ENCODE measurements at regions not wholly inside any gene's neighbourhood (a gene's known extent, or its start where the extent isn't known, plus 50 kb on each side); places are given as distances from the start of the nearest gene placed in this dataset.

DNA sequence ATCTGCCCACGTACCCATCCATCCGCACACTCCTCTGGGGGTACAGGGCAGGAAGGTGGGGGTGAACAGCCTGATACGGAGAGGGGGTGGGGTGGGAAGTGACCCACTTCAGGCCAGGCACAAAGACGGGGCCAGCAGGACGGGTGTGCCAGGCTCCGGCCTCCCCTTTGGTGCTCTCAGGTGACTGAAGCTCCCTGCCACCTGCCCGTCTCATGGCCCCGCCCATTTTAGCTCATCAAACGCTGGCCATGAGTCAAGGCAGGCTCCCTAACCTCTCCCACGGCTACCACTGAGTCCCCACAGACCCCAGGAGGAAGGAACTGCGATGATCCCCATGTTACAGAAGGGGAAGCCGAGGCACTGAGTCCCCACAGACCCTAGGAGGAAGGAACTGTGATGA lies 109.6 kb downstream of the CRYAA start:
- TF ChIP-seq, protein P1, sequence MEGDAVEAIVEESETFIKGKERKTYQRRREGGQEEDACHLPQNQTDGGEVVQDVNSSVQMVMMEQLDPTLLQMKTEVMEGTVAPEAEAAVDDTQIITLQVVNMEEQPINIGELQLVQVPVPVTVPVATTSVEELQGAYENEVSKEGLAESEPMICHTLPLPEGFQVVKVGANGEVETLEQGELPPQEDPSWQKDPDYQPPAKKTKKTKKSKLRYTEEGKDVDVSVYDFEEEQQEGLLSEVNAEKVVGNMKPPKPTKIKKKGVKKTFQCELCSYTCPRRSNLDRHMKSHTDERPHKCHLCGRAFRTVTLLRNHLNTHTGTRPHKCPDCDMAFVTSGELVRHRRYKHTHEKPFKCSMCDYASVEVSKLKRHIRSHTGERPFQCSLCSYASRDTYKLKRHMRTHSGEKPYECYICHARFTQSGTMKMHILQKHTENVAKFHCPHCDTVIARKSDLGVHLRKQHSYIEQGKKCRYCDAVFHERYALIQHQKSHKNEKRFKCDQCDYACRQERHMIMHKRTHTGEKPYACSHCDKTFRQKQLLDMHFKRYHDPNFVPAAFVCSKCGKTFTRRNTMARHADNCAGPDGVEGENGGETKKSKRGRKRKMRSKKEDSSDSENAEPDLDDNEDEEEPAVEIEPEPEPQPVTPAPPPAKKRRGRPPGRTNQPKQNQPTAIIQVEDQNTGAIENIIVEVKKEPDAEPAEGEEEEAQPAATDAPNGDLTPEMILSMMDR (IDR thresholded peaks at IDR 0.05; ENCODE audit: insufficient read depth, low read depth, low read length), result no peak
- no peak for DNase-seq (ENCODE audit: low read depth)
- H3K4me3 ChIP-seq (ENCODE audit: low read depth, low read length), result no peak overlapping the region

DNA sequence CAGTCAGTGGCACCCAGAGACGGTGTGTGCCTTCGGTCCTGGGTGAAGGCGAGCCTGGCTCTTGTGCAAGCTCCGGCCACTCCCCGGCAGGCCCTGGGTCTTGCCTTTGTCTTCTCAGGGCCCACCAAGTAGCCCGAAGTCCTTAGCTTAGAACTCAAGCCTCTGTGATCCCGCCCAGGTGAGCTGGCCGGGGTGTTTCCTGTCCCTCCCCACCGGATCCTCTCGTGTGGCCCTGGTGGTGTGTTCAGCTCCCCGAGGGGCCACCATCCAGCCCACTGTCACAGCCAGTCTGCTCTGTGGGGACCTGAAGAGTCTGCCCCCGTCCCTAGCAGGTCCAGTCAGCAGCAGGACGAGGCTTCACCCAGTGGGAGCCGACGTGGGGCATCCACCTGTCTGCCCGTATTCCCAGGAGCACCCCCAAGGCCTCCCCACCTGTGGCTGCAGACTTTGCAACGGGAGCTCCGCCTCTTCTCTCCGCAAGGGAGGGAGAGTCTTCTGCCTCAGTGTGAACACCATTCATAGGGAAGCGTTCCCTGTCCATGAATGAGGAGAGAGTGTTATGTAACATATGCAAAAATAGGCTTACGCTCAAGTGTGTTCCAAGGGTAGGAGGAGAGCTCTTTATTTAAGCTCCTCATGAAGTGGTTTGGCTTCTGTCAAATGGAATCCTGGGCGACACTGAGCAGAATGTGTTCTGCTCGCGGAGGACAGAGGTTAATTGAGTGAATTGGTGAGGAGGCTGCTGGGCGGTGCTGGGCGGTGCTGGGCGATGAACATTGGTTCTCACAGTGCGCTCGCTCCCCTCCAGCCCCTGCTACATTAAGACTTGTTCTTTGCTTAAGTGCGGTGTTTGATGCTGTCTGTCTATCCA lies 108.9 kb downstream of the CRYAA start:
- TF ChIP-seq, protein P1 (IDR thresholded peaks at IDR 0.05; ENCODE audit: insufficient read depth, low read depth, low read length), result no peak
- H3K4me3 ChIP-seq (ENCODE audit: low read depth, low read length), result no peak overlapping the region
- DNase-seq (ENCODE audit: low read depth), result peak; percentile 30

DNA sequence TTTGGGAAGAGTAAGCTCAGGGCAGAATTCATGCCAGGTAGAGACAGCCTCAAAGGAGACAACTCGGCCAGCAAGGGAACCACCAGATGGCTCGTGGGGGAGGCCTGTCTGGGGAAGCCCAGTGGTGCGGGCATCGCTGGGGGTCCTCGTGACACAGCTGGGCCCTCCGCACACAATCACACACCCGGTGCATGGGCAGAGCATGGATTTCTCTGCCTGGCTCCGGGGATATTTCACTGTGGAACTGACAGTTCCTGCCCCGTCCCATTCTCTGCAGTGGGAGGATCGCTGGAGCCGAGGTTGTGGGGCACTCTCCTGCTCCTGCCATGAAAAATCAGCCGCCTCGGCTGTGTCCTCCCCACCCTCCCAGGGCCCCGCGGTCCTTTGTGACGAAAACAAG lies 108.0 kb downstream of the CRYAA start:
- H3K4me3 ChIP-seq (ENCODE audit: low read depth, low read length), result no peak overlapping the region
- DNase-seq (ENCODE audit: low read depth), result no peak
- TF ChIP-seq, protein P1 (IDR thresholded peaks at IDR 0.05; ENCODE audit: insufficient read depth, low read depth, low read length), result no peak

DNA sequence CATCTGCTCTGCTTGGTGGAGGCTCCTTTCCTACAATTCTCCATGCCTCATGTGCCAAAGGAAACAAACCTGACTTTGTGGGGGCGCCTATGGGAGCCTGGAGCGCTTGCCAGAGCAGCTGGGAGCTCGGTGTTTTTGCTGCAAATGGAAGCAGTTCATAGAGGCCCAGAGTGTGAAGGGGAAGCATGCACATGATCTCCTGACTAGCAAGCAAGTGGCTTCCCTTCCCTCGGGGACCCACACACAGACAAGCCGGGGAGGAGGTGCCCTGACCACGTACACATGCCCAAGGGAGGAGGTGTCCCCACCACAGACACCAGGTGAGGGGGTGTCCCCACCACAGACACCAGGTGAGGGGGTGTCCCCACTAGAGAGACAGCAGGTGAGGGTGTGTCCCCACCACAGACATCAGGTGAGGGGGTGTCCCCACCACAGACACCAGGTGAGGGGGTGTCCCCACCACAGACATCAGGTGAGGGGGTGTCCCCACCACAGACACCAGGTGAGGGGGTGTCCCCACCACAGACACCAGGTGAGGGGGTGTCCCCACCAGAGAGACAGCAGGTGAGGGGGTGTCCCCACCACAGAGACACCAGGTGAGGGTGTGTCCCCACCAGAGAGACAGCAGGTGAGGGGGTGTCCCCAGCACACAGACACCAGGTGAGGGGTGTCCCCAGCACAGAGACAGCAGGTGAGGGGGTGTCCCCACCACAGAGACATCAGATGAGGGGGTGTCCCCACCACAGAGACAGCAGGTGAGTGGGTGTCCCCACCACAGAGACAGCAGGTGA lies 106.8 kb downstream of the CRYAA start:
- TF ChIP-seq, protein P1 (IDR thresholded peaks at IDR 0.05; ENCODE audit: insufficient read depth, low read depth, low read length), result no peak
- no peak for DNase-seq (ENCODE audit: low read depth)
- H3K4me3 ChIP-seq (ENCODE audit: low read depth, low read length), result no peak overlapping the region

DNA sequence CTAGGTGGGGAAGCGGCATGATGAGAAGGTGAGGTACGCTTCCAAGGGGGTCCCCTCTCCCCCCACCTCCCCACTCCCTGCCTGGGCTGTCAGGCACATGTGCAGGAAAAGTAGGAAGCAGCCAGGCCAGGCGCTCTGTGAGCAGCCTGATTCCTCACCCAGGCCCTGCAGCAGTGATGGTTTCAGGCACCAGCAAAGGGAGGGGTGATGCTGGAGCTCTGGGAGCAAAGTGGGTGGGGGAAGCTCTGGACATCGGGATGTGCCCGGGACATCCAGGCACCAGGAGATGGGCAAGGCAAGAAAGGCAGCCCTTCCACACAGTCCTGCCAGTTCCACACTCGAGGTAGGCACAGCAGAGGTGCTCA lies 106.1 kb downstream of the CRYAA start:
- TF ChIP-seq, protein P1 (IDR thresholded peaks at IDR 0.05; ENCODE audit: insufficient read depth, low read depth, low read length), result no peak
- no peak for DNase-seq (ENCODE audit: low read depth)
- no peak overlapping the region for H3K4me3 ChIP-seq (ENCODE audit: low read depth, low read length)

DNA sequence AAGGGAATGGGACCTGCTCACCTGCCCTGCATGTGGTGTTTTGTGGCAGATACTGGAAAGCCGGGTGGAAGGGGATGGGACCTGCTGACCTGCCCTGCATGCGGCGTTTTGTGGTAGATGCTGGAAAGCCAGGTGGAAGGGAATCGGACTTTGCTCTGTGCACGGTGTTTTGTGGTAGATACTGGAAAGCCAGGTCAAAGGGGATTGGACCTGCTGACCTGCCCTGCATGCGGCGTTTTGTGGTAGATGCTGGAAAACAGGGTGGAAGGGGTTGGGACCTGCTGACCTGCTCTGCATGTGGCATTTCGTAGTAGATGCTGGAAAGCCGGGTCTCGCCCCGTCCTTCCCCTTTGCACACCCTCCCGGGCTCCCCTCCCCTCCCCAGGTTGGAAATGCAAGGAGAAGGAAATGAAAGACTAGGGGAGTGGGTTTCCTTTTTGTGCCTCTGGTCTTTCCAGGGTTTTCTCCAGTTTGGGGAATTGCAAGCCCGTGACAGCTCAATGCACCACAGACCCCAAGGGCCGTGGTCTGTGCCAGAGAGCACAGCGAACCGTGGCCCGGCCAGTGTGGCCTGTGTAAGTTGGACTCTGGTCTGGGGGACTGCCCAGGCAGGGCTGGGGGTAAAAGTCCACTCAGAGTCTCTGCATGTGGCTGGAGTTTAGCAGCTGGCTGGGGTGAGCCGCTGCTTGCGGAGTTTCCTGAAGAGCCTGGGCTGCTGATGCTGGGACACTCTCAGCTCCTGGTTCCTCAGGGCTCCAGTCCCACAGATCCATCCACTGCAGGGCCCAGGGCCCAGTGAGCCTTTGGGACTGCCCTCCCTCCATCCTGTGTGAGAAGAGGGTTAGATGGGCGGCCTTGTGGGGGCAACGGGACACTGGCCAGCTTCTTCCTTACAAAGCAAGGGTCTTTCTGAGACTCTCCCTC lies 105.5 kb downstream of the CRYAA start:
- no peak overlapping the region for H3K4me3 ChIP-seq (ENCODE audit: low read depth, low read length)
- DNase-seq (ENCODE audit: low read depth), result no peak
- TF ChIP-seq, protein P1 (IDR thresholded peaks at IDR 0.05; ENCODE audit: insufficient read depth, low read depth, low read length), result no peak
